Liver (tissue), 3 donors: ENCODE measurements at regions not wholly inside any gene's neighbourhood (a gene's known extent, or its start where the extent isn't known, plus 50 kb on each side); places are given as distances from the start of the nearest gene placed in this dataset.

Experiments used
- FOXA1 ChIP-seq: IDR thresholded peaks from 2 replicates; pipeline ENCODE4 v1.6.1; 2016; ENCODE audit warnings: antibody characterized with exemption
- GABPA ChIP-seq, 2 donors: IDR thresholded peaks in 1 of 2; conservative IDR thresholded peaks in 1 of 2; 2 replicates each; pipeline ENCODE4 v1.6.1; 2016; ENCODE audit warnings: antibody characterized with exemption in 2 of 2, mild to moderate bottlenecking in 1 of 2, moderate library complexity in 1 of 2
- HNF4A ChIP-seq, 2 donors: conservative IDR thresholded peaks; 2 replicates each; pipeline ENCODE4 v1.6.1; 2016; ENCODE audit warnings: antibody characterized with exemption in 2 of 2, mild to moderate bottlenecking in 2 of 2
- JUND ChIP-seq, 2 donors: IDR thresholded peaks; 2 replicates each; pipeline ENCODE4 v1.6.1; 2016; ENCODE audit warnings: antibody characterized with exemption in 2 of 2
- RAD21 ChIP-seq, 2 donors: IDR thresholded peaks; 2 replicates each; pipeline ENCODE4 v1.6.1; 2016; ENCODE audit warnings: antibody characterized with exemption in 2 of 2, mild to moderate bottlenecking in 2 of 2
- RXRA ChIP-seq, 2 donors: IDR thresholded peaks; 2 replicates each; pipeline ENCODE4 v1.6.1; 2017 to 2018; ENCODE audit warnings: antibody characterized with exemption in 2 of 2, mild to moderate bottlenecking in 1 of 2
- SP1 ChIP-seq: IDR thresholded peaks from 2 replicates; pipeline ENCODE4 v1.6.1; 2018; ENCODE audit warnings: antibody characterized with exemption, mild to moderate bottlenecking
- TAF1 ChIP-seq: conservative IDR thresholded peaks from 2 replicates; pipeline ENCODE4 v1.6.1; 2016; ENCODE audit warnings: antibody characterized with exemption, mild to moderate bottlenecking
- YY1 ChIP-seq: IDR thresholded peaks from 2 replicates; pipeline ENCODE4 v1.6.1; 2016; ENCODE audit warnings: antibody characterized with exemption, mild to moderate bottlenecking
- TF ChIP-seq, protein P1 (sequence below): IDR thresholded peaks from 2 replicates; pipeline ENCODE4 v1.6.1; 2016; ENCODE audit warnings: antibody characterized with exemption
- TF ChIP-seq, protein P2 (sequence below): IDR thresholded peaks from 2 replicates; pipeline ENCODE4 v1.6.1; 2016; ENCODE audit warnings: antibody characterized with exemption, mild to moderate bottlenecking
- TF ChIP-seq, protein P3 (sequence below): fragments of 150-350 bp; IDR thresholded peaks from 2 replicates; pipeline ENCODE4 v1.5.1; 2017; ENCODE audit warnings: improper control_type of control experiment, low read depth, low read length; ENCODE audit not compliant: missing input control
- TF ChIP-seq, protein P4 (sequence below): IDR thresholded peaks from 2 replicates; pipeline ENCODE4 v1.6.1; 2016; ENCODE audit warnings: antibody characterized with exemption
- TF ChIP-seq, protein P5 (sequence below): IDR thresholded peaks from 2 replicates; pipeline ENCODE4 v1.6.1; 2016; ENCODE audit warnings: antibody characterized with exemption
- donor health status: healthy.
- donor health status: healthy.

DNA sequence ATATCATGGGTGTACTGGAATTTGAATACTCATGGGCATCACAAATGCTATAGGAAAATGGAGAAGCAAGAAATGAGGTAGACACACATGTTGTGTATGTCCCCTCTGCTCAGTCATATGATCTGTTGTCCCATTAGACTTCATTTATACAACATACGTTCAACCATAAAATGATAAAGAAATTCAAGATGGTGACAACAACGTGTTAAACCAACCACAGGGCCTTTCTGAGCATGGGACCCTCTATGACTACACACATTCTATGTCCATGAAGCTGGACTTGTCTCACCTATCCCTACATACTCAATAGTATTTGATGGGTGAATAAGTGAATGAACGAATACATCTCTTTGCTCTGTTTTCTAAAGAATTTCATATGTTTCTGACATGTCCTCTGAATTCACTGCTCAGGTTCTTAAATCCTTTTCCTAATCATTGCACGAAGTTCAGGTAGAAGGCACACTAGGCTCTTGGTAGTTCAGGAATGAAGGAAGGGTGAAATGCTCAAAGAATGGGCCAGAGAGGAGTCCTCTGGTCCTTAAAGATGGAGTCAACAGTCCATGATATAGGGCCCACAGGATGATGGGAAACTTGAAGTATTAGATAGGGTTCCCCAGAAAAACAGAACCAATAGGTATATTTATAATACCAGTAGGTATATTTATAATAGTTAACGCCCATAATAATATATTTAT lies 105.7 kb upstream of the PPM1H start:
- TF ChIP-seq, protein P1, sequence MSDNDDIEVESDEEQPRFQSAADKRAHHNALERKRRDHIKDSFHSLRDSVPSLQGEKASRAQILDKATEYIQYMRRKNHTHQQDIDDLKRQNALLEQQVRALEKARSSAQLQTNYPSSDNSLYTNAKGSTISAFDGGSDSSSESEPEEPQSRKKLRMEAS: no peak
- TF ChIP-seq, protein P2, sequence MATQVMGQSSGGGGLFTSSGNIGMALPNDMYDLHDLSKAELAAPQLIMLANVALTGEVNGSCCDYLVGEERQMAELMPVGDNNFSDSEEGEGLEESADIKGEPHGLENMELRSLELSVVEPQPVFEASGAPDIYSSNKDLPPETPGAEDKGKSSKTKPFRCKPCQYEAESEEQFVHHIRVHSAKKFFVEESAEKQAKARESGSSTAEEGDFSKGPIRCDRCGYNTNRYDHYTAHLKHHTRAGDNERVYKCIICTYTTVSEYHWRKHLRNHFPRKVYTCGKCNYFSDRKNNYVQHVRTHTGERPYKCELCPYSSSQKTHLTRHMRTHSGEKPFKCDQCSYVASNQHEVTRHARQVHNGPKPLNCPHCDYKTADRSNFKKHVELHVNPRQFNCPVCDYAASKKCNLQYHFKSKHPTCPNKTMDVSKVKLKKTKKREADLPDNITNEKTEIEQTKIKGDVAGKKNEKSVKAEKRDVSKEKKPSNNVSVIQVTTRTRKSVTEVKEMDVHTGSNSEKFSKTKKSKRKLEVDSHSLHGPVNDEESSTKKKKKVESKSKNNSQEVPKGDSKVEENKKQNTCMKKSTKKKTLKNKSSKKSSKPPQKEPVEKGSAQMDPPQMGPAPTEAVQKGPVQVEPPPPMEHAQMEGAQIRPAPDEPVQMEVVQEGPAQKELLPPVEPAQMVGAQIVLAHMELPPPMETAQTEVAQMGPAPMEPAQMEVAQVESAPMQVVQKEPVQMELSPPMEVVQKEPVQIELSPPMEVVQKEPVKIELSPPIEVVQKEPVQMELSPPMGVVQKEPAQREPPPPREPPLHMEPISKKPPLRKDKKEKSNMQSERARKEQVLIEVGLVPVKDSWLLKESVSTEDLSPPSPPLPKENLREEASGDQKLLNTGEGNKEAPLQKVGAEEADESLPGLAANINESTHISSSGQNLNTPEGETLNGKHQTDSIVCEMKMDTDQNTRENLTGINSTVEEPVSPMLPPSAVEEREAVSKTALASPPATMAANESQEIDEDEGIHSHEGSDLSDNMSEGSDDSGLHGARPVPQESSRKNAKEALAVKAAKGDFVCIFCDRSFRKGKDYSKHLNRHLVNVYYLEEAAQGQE: no peak
- TF ChIP-seq, protein P3, sequence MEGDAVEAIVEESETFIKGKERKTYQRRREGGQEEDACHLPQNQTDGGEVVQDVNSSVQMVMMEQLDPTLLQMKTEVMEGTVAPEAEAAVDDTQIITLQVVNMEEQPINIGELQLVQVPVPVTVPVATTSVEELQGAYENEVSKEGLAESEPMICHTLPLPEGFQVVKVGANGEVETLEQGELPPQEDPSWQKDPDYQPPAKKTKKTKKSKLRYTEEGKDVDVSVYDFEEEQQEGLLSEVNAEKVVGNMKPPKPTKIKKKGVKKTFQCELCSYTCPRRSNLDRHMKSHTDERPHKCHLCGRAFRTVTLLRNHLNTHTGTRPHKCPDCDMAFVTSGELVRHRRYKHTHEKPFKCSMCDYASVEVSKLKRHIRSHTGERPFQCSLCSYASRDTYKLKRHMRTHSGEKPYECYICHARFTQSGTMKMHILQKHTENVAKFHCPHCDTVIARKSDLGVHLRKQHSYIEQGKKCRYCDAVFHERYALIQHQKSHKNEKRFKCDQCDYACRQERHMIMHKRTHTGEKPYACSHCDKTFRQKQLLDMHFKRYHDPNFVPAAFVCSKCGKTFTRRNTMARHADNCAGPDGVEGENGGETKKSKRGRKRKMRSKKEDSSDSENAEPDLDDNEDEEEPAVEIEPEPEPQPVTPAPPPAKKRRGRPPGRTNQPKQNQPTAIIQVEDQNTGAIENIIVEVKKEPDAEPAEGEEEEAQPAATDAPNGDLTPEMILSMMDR: no peak
- TF ChIP-seq GABPA (IDR thresholded peaks at IDR 0.05 in 1 of 2, conservative IDR thresholded peaks at IDR 0.05 in 1 of 2): no peak
- no peak for TF ChIP-seq JUND (IDR thresholded peaks at IDR 0.05)
- TF ChIP-seq, protein P4, sequence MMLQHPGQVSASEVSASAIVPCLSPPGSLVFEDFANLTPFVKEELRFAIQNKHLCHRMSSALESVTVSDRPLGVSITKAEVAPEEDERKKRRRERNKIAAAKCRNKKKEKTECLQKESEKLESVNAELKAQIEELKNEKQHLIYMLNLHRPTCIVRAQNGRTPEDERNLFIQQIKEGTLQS: no peak
- TF ChIP-seq YY1: no peak
- TF ChIP-seq TAF1: no peak
- no peak for TF ChIP-seq HNF4A (conservative IDR thresholded peaks at IDR 0.05)
- TF ChIP-seq, protein P5, sequence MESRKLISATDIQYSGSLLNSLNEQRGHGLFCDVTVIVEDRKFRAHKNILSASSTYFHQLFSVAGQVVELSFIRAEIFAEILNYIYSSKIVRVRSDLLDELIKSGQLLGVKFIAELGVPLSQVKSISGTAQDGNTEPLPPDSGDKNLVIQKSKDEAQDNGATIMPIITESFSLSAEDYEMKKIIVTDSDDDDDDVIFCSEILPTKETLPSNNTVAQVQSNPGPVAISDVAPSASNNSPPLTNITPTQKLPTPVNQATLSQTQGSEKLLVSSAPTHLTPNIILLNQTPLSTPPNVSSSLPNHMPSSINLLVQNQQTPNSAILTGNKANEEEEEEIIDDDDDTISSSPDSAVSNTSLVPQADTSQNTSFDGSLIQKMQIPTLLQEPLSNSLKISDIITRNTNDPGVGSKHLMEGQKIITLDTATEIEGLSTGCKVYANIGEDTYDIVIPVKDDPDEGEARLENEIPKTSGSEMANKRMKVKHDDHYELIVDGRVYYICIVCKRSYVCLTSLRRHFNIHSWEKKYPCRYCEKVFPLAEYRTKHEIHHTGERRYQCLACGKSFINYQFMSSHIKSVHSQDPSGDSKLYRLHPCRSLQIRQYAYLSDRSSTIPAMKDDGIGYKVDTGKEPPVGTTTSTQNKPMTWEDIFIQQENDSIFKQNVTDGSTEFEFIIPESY: no peak
- TF ChIP-seq RXRA (IDR thresholded peaks at IDR 0.05): no peak
- TF ChIP-seq RAD21 (IDR thresholded peaks at IDR 0.05): no peak
- TF ChIP-seq SP1: no peak
- no peak for TF ChIP-seq FOXA1
